T-cell (primary cell): ENCODE measurements at regions not wholly inside any gene's neighbourhood (a gene's known extent, or its start where the extent isn't known, plus 50 kb on each side); places are given as distances from the start of the nearest gene placed in this dataset.
"Not testable (repeated sequence)": the region's sequence is repeated elsewhere in the genome, so short reads cannot be mapped to it uniquely, and the experiment has no call there.

Source experiments
- ATAC-seq, 4 experiments: fragments of 200-7000 bp in 3 of 4; fragments of 150-1000 bp in 1 of 4; cut with Tn5 transposase; replicated peaks in 1 of 4; 1 replicate in 3 of 4; 2 replicates in 1 of 4; pipeline ENCODE4 v1.10.0; 2021; ENCODE audit warnings: moderate library complexity in 3 of 4, mild to moderate bottlenecking in 2 of 4, moderate number of reproducible peaks in 1 of 4
- CTCF ChIA-PET, 2 donors: fragments of 300-600 bp; sonication (Branson Sonifier 250); formaldehyde crosslinking; loops; one replicate each; lab custom pipeline; 2022; ENCODE audit warnings: antibody characterized with exemption in 2 of 2; lab: Charles Lee
- POLR2A ChIA-PET, 2 donors: fragments of 300-600 bp; sonication (Branson Sonifier 250); formaldehyde crosslinking; loops; one replicate each; lab custom pipeline; 2022; ENCODE audit warnings: antibody characterized with exemption in 2 of 2; lab: Charles Lee
- DNase-seq, 35 experiments: peaks; one replicate each; pipeline versions ENCODE4 v3.0.0 to v3.0.0-alpha.2; 2013 to 2023
- H3K27ac ChIP-seq: one replicate; pipeline ENCODE4 v1.5.1; 2013; ENCODE audit warnings: low read length
- H3K27me3 ChIP-seq, 2 experiments: replicated peaks in 1 of 2; 1 replicate in 1 of 2; 2 replicates in 1 of 2; pipeline versions ENCODE4 v1.6.1 to v1.7.0; 2013; ENCODE audit warnings: low read length in 1 of 2, mixed read lengths in 1 of 2; ENCODE audit not compliant: control insufficient read depth in 2 of 2, insufficient read depth in 2 of 2; ENCODE audit errors: extremely low read depth in 1 of 2
- H3K36me3 ChIP-seq, 2 donors: 1 replicate in 1 of 2; 2 replicates in 1 of 2; pipeline versions ENCODE4 v1.6.1 to v1.7.0; 2013; ENCODE audit warnings: low read length in 1 of 2; ENCODE audit not compliant: control insufficient read depth in 2 of 2, insufficient read depth in 1 of 2; ENCODE audit errors: extremely low read depth in 1 of 2
- H3K4me1 ChIP-seq, 2 experiments: 1 replicate in 1 of 2; 2 replicates in 1 of 2; pipeline versions ENCODE4 v1.6.1 to v1.7.0; 2013; ENCODE audit warnings: low read length in 2 of 2, mixed read lengths in 1 of 2; ENCODE audit not compliant: insufficient read depth in 2 of 2, control insufficient read depth in 1 of 2; ENCODE audit errors: extremely low read depth in 1 of 2
- H3K4me3 ChIP-seq, 2 donors: 1 replicate in 1 of 2; 2 replicates in 1 of 2; pipeline versions ENCODE4 v1.5.1 to v1.7.0; 2013; ENCODE audit warnings: mild to moderate bottlenecking in 2 of 2, low read length in 1 of 2, moderate library complexity in 1 of 2; ENCODE audit not compliant: control insufficient read depth in 1 of 2; ENCODE audit errors: extremely low read depth in 1 of 2
- H3K9me3 ChIP-seq: 2 replicates; pipeline ENCODE4 v1.7.0; 2013
- H3K27ac Mint-ChIP-seq, 2 donors: one replicate each; pipeline ENCODE4 v1.8.0; 2020 to 2021; ENCODE audit warnings: mild to moderate bottlenecking in 2 of 2, mixed read lengths in 2 of 2
- H3K27me3 Mint-ChIP-seq, 2 donors: one replicate each; pipeline ENCODE4 v1.8.0; 2021 to 2022; ENCODE audit warnings: mixed read lengths in 2 of 2
- H3K36me3 Mint-ChIP-seq: one replicate; pipeline ENCODE4 v1.8.0; 2021; ENCODE audit warnings: mixed read lengths
- H3K4me1 Mint-ChIP-seq, 3 donors: one replicate each; pipeline ENCODE4 v1.8.0; 2020 to 2022; ENCODE audit warnings: mixed read lengths in 3 of 3, mild to moderate bottlenecking in 1 of 3
- H3K4me3 Mint-ChIP-seq, 3 donors: one replicate each; pipeline ENCODE4 v1.8.0; 2020 to 2022; ENCODE audit warnings: mild to moderate bottlenecking in 3 of 3, mixed read lengths in 3 of 3, moderate library complexity in 3 of 3
- H3K9me3 Mint-ChIP-seq, 3 donors: one replicate each; pipeline ENCODE4 v1.8.0; 2020 to 2022; ENCODE audit warnings: mixed read lengths in 3 of 3
- WGBS: methylation state at CpG from one replicate; pipeline ENCODE4 v1.1.5; 2013; ENCODE audit warnings: missing lambda C conversion rate; ENCODE audit not compliant: insufficient coverage; 5-methylcytosine and 5-hydroxymethylcytosine counted together

DNA sequence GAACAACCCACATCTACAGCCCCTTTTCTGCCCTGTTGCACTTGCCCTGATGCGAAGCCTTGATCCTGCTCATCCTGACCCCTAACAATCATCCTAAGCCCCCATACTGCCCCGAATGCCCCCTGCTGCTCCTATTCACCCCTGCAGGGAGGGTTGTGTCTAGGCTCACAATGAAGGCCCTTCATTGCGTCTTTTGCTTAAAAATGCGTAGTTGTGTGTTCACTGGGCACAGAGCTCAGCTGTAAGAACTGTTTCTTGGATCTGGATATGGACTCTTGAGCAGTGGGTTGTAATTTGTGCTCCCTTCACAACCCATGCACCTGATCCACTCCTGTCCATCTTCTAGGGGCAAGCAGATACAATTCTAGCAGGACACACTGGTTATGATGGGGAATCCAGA lies 802.9 kb downstream of the TMEM121 start:
- H3K27ac ChIP-seq, H3K9me3 Mint-ChIP-seq, H3K27ac Mint-ChIP-seq, ATAC-seq, H3K27me3 ChIP-seq, H3K4me1 ChIP-seq, H3K4me1 Mint-ChIP-seq, H3K4me3 Mint-ChIP-seq, H3K36me3 Mint-ChIP-seq, H3K36me3 ChIP-seq, H3K4me3 ChIP-seq, CTCF ChIA-PET, H3K9me3 ChIP-seq, DNase-seq, POLR2A ChIA-PET: not testable (repeated sequence)
- H3K27me3 Mint-ChIP-seq: peaks cover 25 to 33% of the 10 kb centered on the region in 2 donors
- WGBS: no CpG with 5 or more reads among the region's 4 CpGs

GRCh38 chr14:106329987-106330774 lies 803.8 kb downstream of the TMEM121 start:
- H3K9me3 ChIP-seq, H3K27ac Mint-ChIP-seq, H3K27ac ChIP-seq, ATAC-seq, H3K36me3 Mint-ChIP-seq, H3K4me3 Mint-ChIP-seq, DNase-seq, H3K4me3 ChIP-seq, H3K4me1 Mint-ChIP-seq, H3K9me3 Mint-ChIP-seq, H3K4me1 ChIP-seq, H3K36me3 ChIP-seq, CTCF ChIA-PET, H3K27me3 ChIP-seq, POLR2A ChIA-PET: not testable (repeated sequence)
- H3K27me3 Mint-ChIP-seq: peaks cover 28 to 36% of the 10 kb centered on the region in 2 donors
- WGBS: 100% methylated on average over 1 of the region's 8 CpGs

GRCh38 chr14:106334428-106335109 lies 808.2 kb downstream of the TMEM121 start:
- POLR2A ChIA-PET, H3K4me1 ChIP-seq, H3K9me3 ChIP-seq, H3K27ac ChIP-seq, H3K4me1 Mint-ChIP-seq, H3K36me3 Mint-ChIP-seq, H3K27ac Mint-ChIP-seq, H3K27me3 ChIP-seq, CTCF ChIA-PET, H3K9me3 Mint-ChIP-seq, H3K4me3 ChIP-seq, H3K36me3 ChIP-seq, H3K4me3 Mint-ChIP-seq: not testable (repeated sequence)
- 18% methylated on average over 11 of the region's 16 CpGs for WGBS
- peak; percentile 45 to 79 (median 48) for ATAC-seq
- H3K27me3 Mint-ChIP-seq: peaks cover 24 to 29% of the 10 kb centered on the region in 2 donors
- peak in 33 of 35 experiments; percentile 23 to 84 (median 68) for DNase-seq

GRCh38 chr14:106335110-106335429 lies 808.7 kb downstream of the TMEM121 start:
- H3K4me1 ChIP-seq, H3K27ac ChIP-seq, H3K36me3 Mint-ChIP-seq, POLR2A ChIA-PET, H3K9me3 ChIP-seq, H3K36me3 ChIP-seq, CTCF ChIA-PET, H3K9me3 Mint-ChIP-seq, H3K27ac Mint-ChIP-seq, H3K4me3 ChIP-seq, DNase-seq, H3K27me3 ChIP-seq, H3K4me1 Mint-ChIP-seq, H3K4me3 Mint-ChIP-seq: not testable (repeated sequence)
- H3K27me3 Mint-ChIP-seq: peaks cover 23 to 30% of the 10 kb centered on the region in 2 donors
- ATAC-seq: peak in 2 of 4 experiments; percentile 13 to 62
- WGBS: 75% methylated on average over 1 of the region's 6 CpGs

DNA sequence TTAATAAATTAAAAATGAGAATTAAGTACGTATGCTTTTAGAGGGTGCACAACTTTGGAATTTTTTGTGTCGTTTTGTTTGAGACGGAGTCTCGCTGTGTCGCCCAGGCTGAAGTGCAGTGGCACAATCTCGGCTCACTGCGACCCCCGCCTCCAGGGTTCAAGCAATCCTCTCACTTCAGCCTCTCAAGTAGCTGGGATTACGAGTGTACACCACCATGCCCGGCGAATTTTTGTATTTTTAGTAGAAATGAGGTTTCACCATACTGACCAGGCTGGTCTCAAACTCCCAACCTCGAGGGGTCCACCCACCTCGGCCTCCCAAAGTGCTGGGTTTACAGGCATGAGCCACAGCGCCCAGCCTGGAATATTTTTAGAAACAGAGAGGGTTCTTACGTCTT lies 812.4 kb downstream of the TMEM121 start:
- H3K4me1 Mint-ChIP-seq, ATAC-seq, DNase-seq, H3K27me3 ChIP-seq, H3K36me3 Mint-ChIP-seq, H3K4me3 Mint-ChIP-seq, POLR2A ChIA-PET, CTCF ChIA-PET, H3K27ac Mint-ChIP-seq, H3K36me3 ChIP-seq, H3K9me3 Mint-ChIP-seq, H3K9me3 ChIP-seq, H3K4me3 ChIP-seq, H3K27ac ChIP-seq, H3K4me1 ChIP-seq: not testable (repeated sequence)
- no CpG with 5 or more reads among the region's 15 CpGs for WGBS
- peaks cover 19 to 24% of the 10 kb centered on the region in 2 donors for H3K27me3 Mint-ChIP-seq

DNA sequence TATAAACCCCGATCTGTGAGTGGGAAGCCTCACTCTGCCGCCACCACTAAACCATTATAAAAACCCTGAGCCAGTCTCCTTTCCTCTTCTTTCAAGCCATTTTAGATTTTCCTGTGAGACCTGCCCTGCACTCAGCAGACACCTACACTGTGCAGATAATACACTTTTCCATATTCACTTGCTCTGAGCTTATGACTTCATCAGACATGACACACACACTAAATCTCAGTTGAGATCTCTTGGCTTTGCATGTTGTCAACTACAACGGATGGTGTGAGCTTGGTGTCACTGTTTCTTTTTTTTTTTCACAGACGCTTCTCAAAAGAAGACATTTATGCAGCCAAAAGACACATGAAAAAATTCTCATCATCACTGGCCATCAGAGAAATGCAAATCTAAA lies 814.3 kb downstream of the TMEM121 start:
- H3K36me3 ChIP-seq, H3K27ac Mint-ChIP-seq, H3K36me3 Mint-ChIP-seq, H3K27me3 ChIP-seq, H3K4me1 ChIP-seq, DNase-seq, H3K4me1 Mint-ChIP-seq, H3K9me3 Mint-ChIP-seq, H3K9me3 ChIP-seq, CTCF ChIA-PET, POLR2A ChIA-PET, H3K4me3 ChIP-seq, H3K4me3 Mint-ChIP-seq, H3K27ac ChIP-seq: not testable (repeated sequence)
- H3K27me3 Mint-ChIP-seq: peaks cover 17 to 23% of the 10 kb centered on the region in 2 donors
- WGBS: 53% methylated on average over 2 of the region's 4 CpGs
- peak in 1 of 4 experiments; percentile 18 for ATAC-seq
